ENCODE measurements at regions not wholly inside any gene's neighbourhood (a gene's known extent, or its start where the extent isn't known, plus 50 kb on each side); places are given as distances from the start of the nearest gene placed in this dataset.

DNA sequence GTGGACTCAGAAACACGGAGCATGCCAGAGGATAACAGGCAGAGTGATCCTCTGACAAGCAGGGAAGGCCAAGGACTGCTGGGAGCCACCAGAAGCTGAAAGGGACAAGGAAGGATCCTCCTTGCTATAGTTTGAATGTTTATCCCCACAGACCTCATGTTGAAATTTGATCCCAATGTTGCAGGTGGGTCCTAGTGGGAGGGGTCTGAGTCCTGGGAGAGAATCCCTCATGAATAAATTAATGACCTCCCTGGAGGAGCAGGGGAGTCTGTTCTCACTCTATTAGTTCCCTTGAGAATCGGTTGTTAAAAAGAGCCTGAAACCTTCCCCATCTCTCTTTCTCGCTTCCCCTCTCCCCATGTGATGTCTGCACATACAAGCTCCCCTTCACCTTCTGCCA lies 124.4 kb downstream of the FBXO15 start:
- no peak for DNase-seq (ENCODE audit: low spot score)

GRCh38 chr18:74019864-74020263 lies 127.8 kb downstream of the FBXO15 start:
- no peak for TF ChIP-seq CTCF (IDR thresholded peaks at IDR 0.05; ENCODE audit: extremely low read depth, missing control alignments)
- no peak for DNase-seq (ENCODE audit: low spot score)

More for the DNA sequence above, 124.4 kb downstream of the FBXO15 start:
- TF ChIP-seq CTCF (IDR thresholded peaks at IDR 0.05; ENCODE audit: extremely low read depth, missing control alignments), result no peak

DNA sequence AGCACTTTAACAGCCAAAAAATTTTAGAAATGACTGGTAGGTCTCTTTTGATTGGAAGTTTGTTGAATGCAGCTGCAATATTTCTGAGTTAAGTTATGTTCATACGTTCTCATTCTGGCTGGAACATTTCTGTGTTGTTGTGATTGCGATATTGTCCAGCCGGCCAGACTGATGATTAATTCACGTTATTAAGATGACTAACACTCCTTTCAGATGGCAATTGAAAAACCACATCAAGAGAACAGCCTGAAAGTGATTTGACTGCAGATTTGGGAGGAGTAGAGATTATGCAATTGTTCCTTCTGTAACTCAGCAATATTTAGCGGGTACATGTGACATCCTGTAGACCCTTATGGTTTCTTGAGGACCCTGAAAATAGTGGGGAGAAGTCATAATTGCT lies 133.7 kb downstream of the FBXO15 start:
- DNase-seq (ENCODE audit: low spot score), result no peak
- TF ChIP-seq CTCF (IDR thresholded peaks at IDR 0.05; ENCODE audit: extremely low read depth, missing control alignments), result no peak

GRCh38 chr18:74012954-74013630 lies 134.5 kb downstream of the FBXO15 start:
- DNase-seq (ENCODE audit: low spot score), result no peak

GRCh38 chr18:74006143-74006542 lies 141.5 kb downstream of the FBXO15 start:
- no peak for TF ChIP-seq CTCF (IDR thresholded peaks at IDR 0.05; ENCODE audit: extremely low read depth, missing control alignments)
- no peak for DNase-seq (ENCODE audit: low spot score)

More at GRCh38 chr18:74012954-74013630, 134.5 kb downstream of the FBXO15 start:
- no peak for TF ChIP-seq CTCF (IDR thresholded peaks at IDR 0.05; ENCODE audit: extremely low read depth, missing control alignments)

GRCh38 chr18:74005320-74006109 lies 142.1 kb downstream of the FBXO15 start:
- no peak for TF ChIP-seq CTCF (IDR thresholded peaks at IDR 0.05; ENCODE audit: extremely low read depth, missing control alignments)

More at GRCh38 chr18:74005320-74006109, 142.1 kb downstream of the FBXO15 start:
- no peak for DNase-seq (ENCODE audit: low spot score)
